ENCODE measurements at regions not wholly inside any gene's neighbourhood (a gene's known extent, or its start where the extent isn't known, plus 50 kb on each side); places are given as distances from the start of the nearest gene placed in this dataset.

GRCh38 chr22:44633647-44634046 lies 68.4 kb upstream of the PRR5 start:
- ATAC-seq: no peak
- Histone ChIP-seq H3K4me3 (no peak overlapping the region), H2AFZ (ENCODE audit: low read depth, low read length) (no peak overlapping the region), H3K4me2 (ENCODE audit: insufficient read depth, low read length) (no peak overlapping the region), H3K9ac (ENCODE audit: insufficient read depth in 1 of 2, low read depth in 2 of 2, low read length in 2 of 2) (no peak overlapping the region), H3K4me1 (replicated peaks in 1 of 2; ENCODE audit: control insufficient read depth in 2 of 2, insufficient read depth in 2 of 2, low read length in 2 of 2) (no peaks in the 10 kb centered on the region; a peak in 1 of 5 replicates), H3K36me3 (ENCODE audit: control insufficient read depth, insufficient read depth, low read length) (no peaks in the 10 kb centered on the region), H3K27me3 (ENCODE audit: control insufficient read depth in 2 of 2, insufficient read depth in 2 of 2, low read length in 2 of 2) (peaks cover 0 to 2% of the 10 kb centered on the region in 2 experiments; a peak in 4 of 5 replicates), H3K79me2 (ENCODE audit: control insufficient read depth, insufficient read depth, low read length) (no peaks in the 10 kb centered on the region), H3K9me3 (replicated peaks; ENCODE audit: control insufficient read depth, insufficient read depth, low read depth, low read length) (no peaks in the 10 kb centered on the region), H3K27ac (ENCODE audit: extremely low read depth, low read depth, low read length) (no peak overlapping the region), H3K9me1 (ENCODE audit: control insufficient read depth, insufficient read depth, low read length) (no peaks in the 10 kb centered on the region), H4K20me1 (replicated peaks; ENCODE audit: control insufficient read depth, insufficient read depth, low read length) (no peaks in the 10 kb centered on the region)
- no TSS peak for BruUV-seq (replicated peaks)
- DNase-seq (ENCODE audit: extremely low read depth in 1 of 4, low spot score in 3 of 4): no peak
- no peak for FAIRE-seq
- in situ Hi-C loops (cut with MboI) (no loop called here), intact Hi-C loops (cut with micrococcal nuclease) (no loop called here)
- ChIA-PET CTCF (ENCODE audit: low intra/inter-chr PET ratio) (no interaction called here), POLR2A (no interaction called here)
- TF ChIP-seq HEY1 (CRISPR knock-in tag; IDR thresholded peaks at IDR 0.05; ENCODE audit: borderline replicate concordance) (no peak), CBFB (CRISPR knock-in tag; IDR thresholded peaks at IDR 0.05) (no peak), POLR2H (tag; IDR thresholded peaks at IDR 0.05; ENCODE audit: low read depth) (no peak), DNMT1 (IDR thresholded peaks at IDR 0.05) (no peak), SMARCE1 (IDR thresholded peaks at IDR 0.05) (no peak), E2F3 (CRISPR knock-in tag; IDR thresholded peaks at IDR 0.05) (no peak), BCOR (IDR thresholded peaks at IDR 0.05) (no peak), POLR3A (IDR thresholded peaks at IDR 0.05; ENCODE audit: borderline replicate concordance, extremely low read depth, insufficient read depth, insufficient read length) (no peak), ELF4 (CRISPR knock-in tag; IDR thresholded peaks at IDR 0.05) (no peak), GABPB1 (CRISPR knock-in tag; IDR thresholded peaks at IDR 0.05) (no peak), LARP7 (IDR thresholded peaks at IDR 0.05) (no peak), SIN3A (IDR thresholded peaks at IDR 0.05; ENCODE audit: borderline replicate concordance in 2 of 2, control insufficient read depth in 1 of 2, low read depth in 2 of 2, low read length in 2 of 2) (no peak), ZNF551 (CRISPR knock-in tag; IDR thresholded peaks at IDR 0.05) (no peak), PHF20 (IDR thresholded peaks at IDR 0.05; ENCODE audit: partially characterized antibody) (no peak), ZNF785 (CRISPR knock-in tag; IDR thresholded peaks at IDR 0.05) (no peak), HDAC3 (IDR thresholded peaks at IDR 0.05; ENCODE audit: borderline replicate concordance, partially characterized antibody) (no peak)
- WGBS (ENCODE audit: insufficient coverage, low coverage, missing lambda C conversion rate): 0% methylated on average over 4 of the region's 4 CpGs

Data from K562 (cell line).